ENCODE measurements at regions not wholly inside any gene's neighbourhood (a gene's known extent, or its start where the extent isn't known, plus 50 kb on each side); places are given as distances from the start of the nearest gene placed in this dataset.

DNA sequence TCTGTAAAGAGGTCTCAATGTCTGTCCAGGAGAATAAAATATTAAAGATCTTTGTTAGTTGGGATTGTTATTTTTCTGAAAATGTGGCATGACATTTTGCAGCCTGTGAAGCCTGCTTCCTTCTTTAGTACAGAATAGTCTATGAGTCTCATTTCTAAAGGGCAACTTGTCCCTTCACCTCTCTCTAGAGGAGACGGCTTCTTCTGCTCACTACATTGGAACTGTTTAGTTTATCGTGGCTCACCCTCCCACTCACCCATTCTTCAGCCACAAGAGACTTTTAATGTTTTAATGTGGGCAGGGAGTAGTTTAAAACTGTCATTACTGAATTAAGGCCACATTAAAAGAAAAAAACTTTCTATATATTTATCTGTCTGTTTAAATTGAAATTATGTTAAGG, 161.0 kb downstream of the BARD1 start:
- DNase-seq (ENCODE audit: low read depth in 1 of 2, low spot score in 1 of 2): no peak
- H3K36me3 ChIP-seq: no peaks in the 10 kb centered on the region
- no peaks in the 10 kb centered on the region for H3K27me3 ChIP-seq
- no peaks in the 10 kb centered on the region for H3K4me1 ChIP-seq (ENCODE audit: low read depth)
- H3K27ac ChIP-seq: no peak overlapping the region
- H3K9me3 ChIP-seq (ENCODE audit: low read depth): no peaks in the 10 kb centered on the region
- no peak overlapping the region for H3K4me3 ChIP-seq
- TF ChIP-seq CTCF (IDR thresholded peaks at IDR 0.05; ENCODE audit: low read depth, low read length): no peak

DNA sequence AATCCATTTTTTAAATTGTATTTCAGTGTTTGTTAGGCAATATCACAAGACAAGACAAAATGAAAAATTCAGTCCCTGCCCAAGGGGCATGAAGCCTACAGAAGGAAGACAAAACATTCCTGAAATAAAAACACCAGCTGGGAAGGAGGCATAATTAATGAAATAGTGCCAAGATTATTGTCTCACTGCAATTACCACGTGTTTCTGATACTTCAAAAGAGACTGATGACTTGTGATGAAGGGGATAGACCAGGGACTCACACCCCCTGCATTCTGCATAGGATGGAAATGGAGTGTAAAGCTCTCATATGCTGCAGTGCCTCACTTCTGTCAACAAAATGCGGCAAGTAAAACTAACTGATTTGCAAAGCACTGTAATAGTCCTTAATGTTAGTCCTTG, 178.1 kb downstream of the BARD1 start:
- Histone ChIP-seq H3K9me3 (ENCODE audit: low read depth) (no peaks in the 10 kb centered on the region), H3K4me1 (ENCODE audit: low read depth) (no peaks in the 10 kb centered on the region), H3K4me3 (no peak overlapping the region), H3K27ac (no peak overlapping the region), H3K27me3 (no peaks in the 10 kb centered on the region), H3K36me3 (no peaks in the 10 kb centered on the region)
- DNase-seq (ENCODE audit: low read depth in 1 of 2, low spot score in 1 of 2): no peak
- TF ChIP-seq CTCF (IDR thresholded peaks at IDR 0.05; ENCODE audit: low read depth, low read length): no peak

GRCh38 chr2:214630402-214631045, 179.0 kb downstream of the BARD1 start:
- Histone ChIP-seq H3K9me3 (ENCODE audit: low read depth) (no peaks in the 10 kb centered on the region), H3K36me3 (no peaks in the 10 kb centered on the region), H3K27ac (no peak overlapping the region), H3K4me1 (ENCODE audit: low read depth) (no peaks in the 10 kb centered on the region), H3K27me3 (no peaks in the 10 kb centered on the region), H3K4me3 (no peak overlapping the region)
- TF ChIP-seq CTCF (IDR thresholded peaks at IDR 0.05; ENCODE audit: low read depth, low read length): no peak
- DNase-seq (ENCODE audit: low read depth in 1 of 2, low spot score in 1 of 2): no peak

DNA sequence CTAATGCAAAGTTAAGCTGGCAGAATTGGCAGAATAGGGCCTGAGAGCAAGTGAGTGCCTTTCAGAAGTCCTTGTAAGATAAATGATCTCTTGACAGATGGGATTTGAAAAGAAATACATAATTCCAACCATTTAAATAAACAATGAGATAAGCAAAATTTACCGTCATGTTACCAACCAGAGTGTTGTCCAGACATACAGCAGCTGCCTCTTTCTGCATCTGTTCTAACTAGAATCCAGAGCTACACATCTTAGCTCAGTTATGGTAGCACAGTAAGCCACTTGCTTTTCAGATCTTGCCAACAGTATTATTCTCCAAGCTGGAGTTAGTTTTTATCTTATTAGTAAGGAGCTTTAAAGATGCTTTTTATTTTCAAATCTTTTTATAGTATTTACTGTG, 179.6 kb downstream of the BARD1 start:
- TF ChIP-seq CTCF (IDR thresholded peaks at IDR 0.05; ENCODE audit: low read depth, low read length): no peak
- H3K9me3 ChIP-seq (ENCODE audit: low read depth): no peaks in the 10 kb centered on the region
- H3K36me3 ChIP-seq: no peaks in the 10 kb centered on the region
- H3K27me3 ChIP-seq: no peaks in the 10 kb centered on the region
- H3K4me1 ChIP-seq (ENCODE audit: low read depth): no peaks in the 10 kb centered on the region
- no peak for DNase-seq (ENCODE audit: low read depth in 1 of 2, low spot score in 1 of 2)
- no peak overlapping the region for H3K4me3 ChIP-seq
- H3K27ac ChIP-seq: no peak overlapping the region
